PC-3 (cell line): ENCODE measurements at regions not wholly inside any gene's neighbourhood (a gene's known extent, or its start where the extent isn't known, plus 50 kb on each side); places are given as distances from the start of the nearest gene placed in this dataset.
"Not testable (repeated sequence)": the region's sequence is repeated elsewhere in the genome, so short reads cannot be mapped to it uniquely, and the experiment has no call there.

Source experiments
- ATAC-seq: fragments of 200-7000 bp; cut with Tn5 transposase; 2 replicates; pipeline ENCODE4 v1.9.1; 2020; ENCODE audit warnings: mild to moderate bottlenecking, moderate library complexity
- BruUV-seq: library from RNA; stranded (reverse); fragments of 400-500 nt; replicated peaks from 2 replicates; lab custom pipeline; 2021; lab: Mats Ljungman, UMichigan
- CTCF ChIA-PET: fragments of 300-600 bp; sonication (Branson Sonifier 250); formaldehyde crosslinking; loops from one replicate; lab custom pipeline; 2022; ENCODE audit warnings: antibody characterized with exemption; lab: Charles Lee
- POLR2A ChIA-PET: fragments of 300-600 bp; sonication (Branson Sonifier 250); formaldehyde crosslinking; loops from one replicate; lab custom pipeline; 2022; ENCODE audit warnings: antibody characterized with exemption; ENCODE audit not compliant: unreplicated experiment; lab: Charles Lee
- DNase-seq: peaks from one replicate; pipeline ENCODE4 v3.0.0-alpha.2; 2015
- H2AFZ ChIP-seq: fragments of 300-600 bp; sonication (generic); 2 replicates; pipeline ENCODE4 v1.6.0; 2016; ENCODE audit warnings: antibody characterized with exemption, low read length
- H3F3A ChIP-seq: fragments of 300-600 bp; sonication (generic); one replicate; pipeline ENCODE4 v1.6.0; 2017; ENCODE audit warnings: antibody characterized with exemption, low read length, control low read depth, mild to moderate bottlenecking; ENCODE audit not compliant: unreplicated experiment
- H3K27ac ChIP-seq: fragments of 300-600 bp; sonication (generic); 2 replicates; pipeline ENCODE4 v1.5.1; 2016; ENCODE audit warnings: mild to moderate bottlenecking, low read length
- H3K27me3 ChIP-seq: fragments of 300-600 bp; sonication (generic); 2 replicates; pipeline ENCODE4 v1.6.1; 2016; ENCODE audit warnings: low read length, mixed read lengths
- H3K36me3 ChIP-seq: fragments of 300-600 bp; sonication (generic); 2 replicates; pipeline ENCODE4 v1.6.1; 2016; ENCODE audit warnings: low read depth, mixed run types, low read length, mixed read lengths
- H3K4me1 ChIP-seq: fragments of 300-600 bp; sonication (generic); 2 replicates; pipeline ENCODE4 v1.5.1; 2016; ENCODE audit warnings: low read length; ENCODE audit not compliant: insufficient read depth
- H3K4me2 ChIP-seq: fragments of 300-600 bp; sonication (generic); 2 replicates; pipeline ENCODE4 v1.6.0; 2016; ENCODE audit warnings: low read length
- H3K4me3 ChIP-seq: fragments of 300-600 bp; sonication (generic); 2 replicates; pipeline ENCODE4 v1.5.1; 2016; ENCODE audit warnings: mild to moderate bottlenecking, low read length, mixed read lengths
- H3K79me2 ChIP-seq: fragments of 300-600 bp; sonication (generic); 2 replicates; pipeline ENCODE4 v1.6.1; 2017; ENCODE audit warnings: low read length, mixed read lengths
- H3K9ac ChIP-seq: fragments of 300-600 bp; sonication (generic); 2 replicates; pipeline ENCODE4 v1.6.0; 2016; ENCODE audit warnings: mild to moderate bottlenecking, low read length
- H3K9me2 ChIP-seq: fragments of 300-600 bp; sonication (generic); replicated peaks from 2 replicates; pipeline ENCODE4 v1.6.1; 2016; ENCODE audit warnings: mixed run types, low read length, mixed read lengths
- H3K9me3 ChIP-seq: fragments of 300-600 bp; sonication (generic); 2 replicates; pipeline ENCODE4 v1.6.1; 2016; ENCODE audit warnings: low read length, mixed read lengths
- H4K20me1 ChIP-seq: fragments of 300-600 bp; sonication (generic); 2 replicates; pipeline ENCODE4 v1.6.1; 2016; ENCODE audit warnings: low read length, mixed read lengths
- CTCF ChIP-seq: fragments of 300-600 bp; sonication (generic); conservative IDR thresholded peaks from 2 replicates; pipeline ENCODE4 v1.5.1; 2017; ENCODE audit warnings: antibody characterized with exemption, low read depth, mild to moderate bottlenecking, low read length
- EZH2 ChIP-seq: fragments of 300-600 bp; sonication (generic); IDR thresholded peaks from one replicate; pipeline ENCODE4 v1.6.1; 2017; ENCODE audit warnings: antibody characterized with exemption, mild to moderate bottlenecking, low read length; ENCODE audit not compliant: unreplicated experiment
- EZH2phosphoT487 ChIP-seq: fragments of 300-600 bp; sonication (generic); IDR thresholded peaks from 2 replicates; pipeline ENCODE4 v1.6.1; 2018; ENCODE audit warnings: mild to moderate bottlenecking, antibody characterized with exemption, low read length, borderline replicate concordance
- intact Hi-C: fragments of 100-400 bp; cut with micrococcal nuclease; formaldehyde crosslinking; loops from 2 replicates; pipeline ENCODE4 v1.9.0; 2023

- no peak overlapping the region for H3K4me2 ChIP-seq
- POLR2A ChIA-PET: no interaction called here
- H3K79me2 ChIP-seq: no peaks in the 10 kb centered on the region
- H3K9ac ChIP-seq: no peak overlapping the region
- no peak overlapping the region for H3K4me3 ChIP-seq
- H3F3A ChIP-seq: no peaks in the 10 kb centered on the region
- no peaks in the 10 kb centered on the region for H4K20me1 ChIP-seq
- H3K4me1 ChIP-seq: no peaks in the 10 kb centered on the region
- BruUV-seq: no TSS peak
- H3K27me3 ChIP-seq: no peaks in the 10 kb centered on the region
- intact Hi-C loops: no loop called here
- DNase-seq (no peak), ATAC-seq (no peak)
- no peaks in the 10 kb centered on the region for H3K9me2 ChIP-seq
- no peaks in the 10 kb centered on the region for H3K36me3 ChIP-seq
- no peak overlapping the region for H2AFZ ChIP-seq
- H3K27ac ChIP-seq: no peak overlapping the region
- TF ChIP-seq EZH2phosphoT487: no peak
- TF ChIP-seq EZH2: no peak
- CTCF ChIA-PET: no interaction called here
- H3K9me3 ChIP-seq: no peaks in the 10 kb centered on the region
Observed at GRCh38 chr5:163321511-163321910, 115.9 kb upstream of the CCNG1 start.

GRCh38 chr5:163330723-163331668, 106.4 kb upstream of the CCNG1 start:
- POLR2A ChIA-PET: no interaction called here
- DNase-seq (no peak), ATAC-seq (no peak)
- H3K27me3 ChIP-seq: no peaks in the 10 kb centered on the region
- intact Hi-C loops: no loop called here
- no peak for TF ChIP-seq CTCF
- TF ChIP-seq EZH2: no peak
- no peak for TF ChIP-seq EZH2phosphoT487
- no peaks in the 10 kb centered on the region for H3K9me3 ChIP-seq
- H2AFZ ChIP-seq: no peak overlapping the region
- no peaks in the 10 kb centered on the region for H3K4me1 ChIP-seq
- CTCF ChIA-PET: no interaction called here
- no peak overlapping the region for H3K4me3 ChIP-seq
- no TSS peak for BruUV-seq
- no peak overlapping the region for H3K27ac ChIP-seq
- no peak overlapping the region for H3K9ac ChIP-seq
- no peaks in the 10 kb centered on the region for H4K20me1 ChIP-seq
- no peak overlapping the region for H3K4me2 ChIP-seq
- no peaks in the 10 kb centered on the region for H3K9me2 ChIP-seq
- no peaks in the 10 kb centered on the region for H3K36me3 ChIP-seq
- H3F3A ChIP-seq: no peaks in the 10 kb centered on the region
- no peaks in the 10 kb centered on the region for H3K79me2 ChIP-seq

GRCh38 chr5:163336074-163336473, 101.3 kb upstream of the CCNG1 start:
- H4K20me1 ChIP-seq, CTCF ChIA-PET, H3K36me3 ChIP-seq, DNase-seq, H3K27ac ChIP-seq, H3F3A ChIP-seq, H3K9ac ChIP-seq, H3K4me3 ChIP-seq, ATAC-seq, H3K4me1 ChIP-seq, H3K9me2 ChIP-seq, H3K27me3 ChIP-seq, H3K9me3 ChIP-seq, H3K79me2 ChIP-seq, intact Hi-C loops, H2AFZ ChIP-seq, BruUV-seq, POLR2A ChIA-PET, H3K4me2 ChIP-seq: not testable (repeated sequence)
